Peyer's patch (tissue), 4 donors: ENCODE measurements at regions not wholly inside any gene's neighbourhood (a gene's known extent, or its start where the extent isn't known, plus 50 kb on each side); places are given as distances from the start of the nearest gene placed in this dataset.

ENCODE experiments used
- POLR2A ChIP-seq, 2 donors: fragments of 450-650 bp; IDR thresholded peaks; one replicate each; pipeline ENCODE4 v1.5.1; 2017; ENCODE audit warnings: antibody characterized with exemption in 2 of 2, mild to moderate bottlenecking in 2 of 2, moderate library complexity in 2 of 2
- TF ChIP-seq, protein P1 (sequence below), 6 experiments: fragments of 450-650 bp in 4 of 6; fragments of 200-600 bp in 2 of 6; sonication (generic) in 1 of 6; IDR thresholded peaks; one replicate each; pipeline ENCODE4 v1.5.1; 2017 to 2019; ENCODE audit warnings: antibody characterized with exemption in 6 of 6, mild to moderate bottlenecking in 3 of 6, moderate library complexity in 1 of 6

- TF ChIP-seq, protein P1, sequence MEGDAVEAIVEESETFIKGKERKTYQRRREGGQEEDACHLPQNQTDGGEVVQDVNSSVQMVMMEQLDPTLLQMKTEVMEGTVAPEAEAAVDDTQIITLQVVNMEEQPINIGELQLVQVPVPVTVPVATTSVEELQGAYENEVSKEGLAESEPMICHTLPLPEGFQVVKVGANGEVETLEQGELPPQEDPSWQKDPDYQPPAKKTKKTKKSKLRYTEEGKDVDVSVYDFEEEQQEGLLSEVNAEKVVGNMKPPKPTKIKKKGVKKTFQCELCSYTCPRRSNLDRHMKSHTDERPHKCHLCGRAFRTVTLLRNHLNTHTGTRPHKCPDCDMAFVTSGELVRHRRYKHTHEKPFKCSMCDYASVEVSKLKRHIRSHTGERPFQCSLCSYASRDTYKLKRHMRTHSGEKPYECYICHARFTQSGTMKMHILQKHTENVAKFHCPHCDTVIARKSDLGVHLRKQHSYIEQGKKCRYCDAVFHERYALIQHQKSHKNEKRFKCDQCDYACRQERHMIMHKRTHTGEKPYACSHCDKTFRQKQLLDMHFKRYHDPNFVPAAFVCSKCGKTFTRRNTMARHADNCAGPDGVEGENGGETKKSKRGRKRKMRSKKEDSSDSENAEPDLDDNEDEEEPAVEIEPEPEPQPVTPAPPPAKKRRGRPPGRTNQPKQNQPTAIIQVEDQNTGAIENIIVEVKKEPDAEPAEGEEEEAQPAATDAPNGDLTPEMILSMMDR (IDR thresholded peaks at IDR 0.05): no peak
- TF ChIP-seq POLR2A (IDR thresholded peaks at IDR 0.05): no peak
Measured at GRCh38 chr3:187617213-187617612, 53.0 kb downstream of the SST start.
